ENCODE measurements at regions not wholly inside any gene's neighbourhood (a gene's known extent, or its start where the extent isn't known, plus 50 kb on each side); places are given as distances from the start of the nearest gene placed in this dataset.
"Not testable (repeated sequence)": the region's sequence is repeated elsewhere in the genome, so short reads cannot be mapped to it uniquely, and the experiment has no call there.

- Histone ChIP-seq H3K79me2 (ENCODE audit: control insufficient read depth, low read length) (no peaks in the 10 kb centered on the region), H3K9me3 (ENCODE audit: control insufficient read depth, insufficient read depth, low read length) (no peaks in the 10 kb centered on the region), H3K27me3 (ENCODE audit: control insufficient read depth, low read length) (no peaks in the 10 kb centered on the region), H3K4me3 (ENCODE audit: low read length) (no peak overlapping the region), H3F3A (ENCODE audit: control insufficient read depth, insufficient read depth) (no peaks in the 10 kb centered on the region), H3K4me1 (ENCODE audit: control insufficient read depth, low read length) (no peaks in the 10 kb centered on the region), H4K20me1 (ENCODE audit: control insufficient read depth, insufficient read depth, low read depth, low read length) (no peaks in the 10 kb centered on the region), H3K4me2 (ENCODE audit: low read length) (no peak overlapping the region), H3K27ac (ENCODE audit: low read depth, low read length) (no peak overlapping the region), H3K36me3 (ENCODE audit: control insufficient read depth, low read length) (no peaks in the 10 kb centered on the region), H3K9me2 (replicated peaks; ENCODE audit: control insufficient read depth, low read length) (no peaks in the 10 kb centered on the region)
- no peak for TF ChIP-seq EZH2phosphoT487 (IDR thresholded peaks at IDR 0.05; ENCODE audit: borderline replicate concordance, low read length)
- TF ChIP-seq CTCF (IDR thresholded peaks at IDR 0.05; ENCODE audit: low read depth, low read length, poor library complexity, severe bottlenecking) = no peak
Measured at GRCh38 chr13:99731747-99732146, 230.5 kb downstream of the TM9SF2 start.

- no peaks in the 10 kb centered on the region for H3K9me2 ChIP-seq (replicated peaks; ENCODE audit: control insufficient read depth, low read length)
- H3K4me1 ChIP-seq (ENCODE audit: control insufficient read depth, low read length) = no peaks in the 10 kb centered on the region
- TF ChIP-seq EZH2phosphoT487 (IDR thresholded peaks at IDR 0.05; ENCODE audit: borderline replicate concordance, low read length) (no peak), CTCF (IDR thresholded peaks at IDR 0.05; ENCODE audit: low read depth, low read length, poor library complexity, severe bottlenecking) (no peak)
- no peaks in the 10 kb centered on the region for H4K20me1 ChIP-seq (ENCODE audit: control insufficient read depth, insufficient read depth, low read depth, low read length)
- H3K27me3 ChIP-seq (ENCODE audit: control insufficient read depth, low read length) = no peaks in the 10 kb centered on the region
- H3K36me3 ChIP-seq (ENCODE audit: control insufficient read depth, low read length) = no peaks in the 10 kb centered on the region
- no peak overlapping the region for H3K4me3 ChIP-seq (ENCODE audit: low read length)
- no peaks in the 10 kb centered on the region for H3K79me2 ChIP-seq (ENCODE audit: control insufficient read depth, low read length)
- H3K27ac ChIP-seq (ENCODE audit: low read depth, low read length) = no peak overlapping the region
- H3K4me2 ChIP-seq (ENCODE audit: low read length) = no peak overlapping the region
- no peaks in the 10 kb centered on the region for H3F3A ChIP-seq (ENCODE audit: control insufficient read depth, insufficient read depth)
- no peaks in the 10 kb centered on the region for H3K9me3 ChIP-seq (ENCODE audit: control insufficient read depth, insufficient read depth, low read length)
Measured at GRCh38 chr13:99730403-99730802, 229.1 kb downstream of the TM9SF2 start.

- H3K4me1 ChIP-seq (ENCODE audit: control insufficient read depth, low read length) = no peaks in the 10 kb centered on the region
- TF ChIP-seq CTCF (IDR thresholded peaks at IDR 0.05; ENCODE audit: low read depth, low read length, poor library complexity, severe bottlenecking) (no peak), EZH2phosphoT487 (IDR thresholded peaks at IDR 0.05; ENCODE audit: borderline replicate concordance, low read length) (no peak)
Measured at GRCh38 chr13:99729745-99730144, 228.5 kb downstream of the TM9SF2 start.

GRCh38 chr13:99727651-99728050 lies 226.4 kb downstream of the TM9SF2 start:
- not testable (repeated sequence) for H3K4me3 ChIP-seq (ENCODE audit: low read length); H3K27ac ChIP-seq (ENCODE audit: low read depth, low read length); H3K9me2 ChIP-seq (replicated peaks; ENCODE audit: control insufficient read depth, low read length); H4K20me1 ChIP-seq (ENCODE audit: control insufficient read depth, insufficient read depth, low read depth, low read length); H3F3A ChIP-seq (ENCODE audit: control insufficient read depth, insufficient read depth); H3K4me1 ChIP-seq (ENCODE audit: control insufficient read depth, low read length); H3K36me3 ChIP-seq (ENCODE audit: control insufficient read depth, low read length); H3K4me2 ChIP-seq (ENCODE audit: low read length); H3K27me3 ChIP-seq (ENCODE audit: control insufficient read depth, low read length); H3K9me3 ChIP-seq (ENCODE audit: control insufficient read depth, insufficient read depth, low read length); H3K79me2 ChIP-seq (ENCODE audit: control insufficient read depth, low read length)

More at GRCh38 chr13:99729745-99730144, 228.5 kb downstream of the TM9SF2 start:
- no peak overlapping the region for H3K4me3 ChIP-seq (ENCODE audit: low read length)
- H3K9me2 ChIP-seq (replicated peaks; ENCODE audit: control insufficient read depth, low read length) = no peaks in the 10 kb centered on the region
- no peak overlapping the region for H3K27ac ChIP-seq (ENCODE audit: low read depth, low read length)
- H3K27me3 ChIP-seq (ENCODE audit: control insufficient read depth, low read length) = no peaks in the 10 kb centered on the region
- H3K79me2 ChIP-seq (ENCODE audit: control insufficient read depth, low read length) = no peaks in the 10 kb centered on the region
- H3F3A ChIP-seq (ENCODE audit: control insufficient read depth, insufficient read depth) = no peaks in the 10 kb centered on the region
- no peaks in the 10 kb centered on the region for H3K36me3 ChIP-seq (ENCODE audit: control insufficient read depth, low read length)
- H4K20me1 ChIP-seq (ENCODE audit: control insufficient read depth, insufficient read depth, low read depth, low read length) = no peaks in the 10 kb centered on the region
- H3K9me3 ChIP-seq (ENCODE audit: control insufficient read depth, insufficient read depth, low read length) = no peaks in the 10 kb centered on the region
- no peak overlapping the region for H3K4me2 ChIP-seq (ENCODE audit: low read length)
